Spinal cord (tissue), 9 donors: ENCODE measurements at regions not wholly inside any gene's neighbourhood (a gene's known extent, or its start where the extent isn't known, plus 50 kb on each side); places are given as distances from the start of the nearest gene placed in this dataset.
"Not testable (repeated sequence)": the region's sequence is repeated elsewhere in the genome, so short reads cannot be mapped to it uniquely, and the experiment has no call there.

Experiments
- DNase-seq, 6 donors: peaks; one replicate each; pipeline versions ENCODE4 v3.0.0 to v3.0.0-alpha.2; 2013 to 2015; ENCODE audit warnings: low spot score in 6 of 6, low read depth in 4 of 6
- H3K27ac ChIP-seq: one replicate; pipeline ENCODE4 v1.5.1; 2013; ENCODE audit warnings: low read depth, low read length, control low read depth
- H3K27me3 ChIP-seq: one replicate; pipeline ENCODE4 v1.6.1; 2013; ENCODE audit warnings: low read length; ENCODE audit not compliant: control insufficient read depth, insufficient read depth
- H3K36me3 ChIP-seq: one replicate; pipeline ENCODE4 v1.6.1; 2013; ENCODE audit warnings: low read length; ENCODE audit not compliant: control insufficient read depth, insufficient read depth
- H3K4me1 ChIP-seq: one replicate; pipeline ENCODE4 v1.6.1; 2013; ENCODE audit warnings: low read length; ENCODE audit not compliant: control insufficient read depth, insufficient read depth
- H3K4me3 ChIP-seq: one replicate; pipeline ENCODE4 v1.5.1; 2013; ENCODE audit warnings: low read depth, low read length, control low read depth
- H3K9me3 ChIP-seq: one replicate; pipeline ENCODE4 v1.6.1; 2013; ENCODE audit warnings: low read length; ENCODE audit not compliant: control insufficient read depth, insufficient read depth
- WGBS: methylation state at CpG from one replicate; pipeline ENCODE4 v1.1.5; 2013; ENCODE audit warnings: missing lambda C conversion rate; ENCODE audit not compliant: insufficient coverage; 5-methylcytosine and 5-hydroxymethylcytosine counted together
- donor health status: healthy.

- not testable (repeated sequence) for H3K4me3 ChIP-seq, H3K36me3 ChIP-seq, H3K27me3 ChIP-seq, H3K9me3 ChIP-seq, H3K4me1 ChIP-seq, DNase-seq, H3K27ac ChIP-seq
- WGBS, result no CpG with 5 or more reads among the region's 5 CpGs
Measured at GRCh38 chr14:57044101-57044973, 224.4 kb downstream of the EXOC5 start.

GRCh38 chr14:57038689-57039088, 228.4 kb upstream of the OTX2 start:
- Histone ChIP-seq H3K36me3 (no peaks in the 10 kb centered on the region), H3K4me1 (no peaks in the 10 kb centered on the region), H3K9me3 (no peaks in the 10 kb centered on the region), H3K27me3 (no peaks in the 10 kb centered on the region), H3K4me3 (no peak overlapping the region), H3K27ac (no peak overlapping the region)
- no peak for DNase-seq
- WGBS, result 56% methylated on average over 1 of the region's 1 CpG

GRCh38 chr14:57031474-57031873, 221.2 kb upstream of the OTX2 start:
- WGBS, result 100% methylated on average over 1 of the region's 1 CpG
- no peaks in the 10 kb centered on the region for H3K36me3 ChIP-seq
- no peak overlapping the region for H3K4me3 ChIP-seq
- H3K27ac ChIP-seq, result no peak overlapping the region
- no peaks in the 10 kb centered on the region for H3K27me3 ChIP-seq
- no peaks in the 10 kb centered on the region for H3K9me3 ChIP-seq
- no peak for DNase-seq
- no peaks in the 10 kb centered on the region for H3K4me1 ChIP-seq

GRCh38 chr14:57029620-57030253, 219.5 kb upstream of the OTX2 start:
- Histone ChIP-seq H3K4me1 (no peaks in the 10 kb centered on the region), H3K27ac (no peak overlapping the region), H3K4me3 (no peak overlapping the region), H3K9me3 (no peaks in the 10 kb centered on the region), H3K27me3 (no peaks in the 10 kb centered on the region), H3K36me3 (no peaks in the 10 kb centered on the region)
- 45% methylated on average over 2 of the region's 2 CpGs for WGBS
- DNase-seq, result no peak

GRCh38 chr14:57025456-57025855, 215.2 kb upstream of the OTX2 start:
- no peaks in the 10 kb centered on the region for H3K36me3 ChIP-seq
- no peak overlapping the region for H3K4me3 ChIP-seq
- H3K27ac ChIP-seq, result no peak overlapping the region

GRCh38 chr14:57022608-57023007, 212.3 kb upstream of the OTX2 start:
- no peak for DNase-seq
- Histone ChIP-seq H3K27ac (no peak overlapping the region), H3K4me1 (no peaks in the 10 kb centered on the region), H3K36me3 (no peaks in the 10 kb centered on the region), H3K4me3 (no peak overlapping the region), H3K27me3 (no peaks in the 10 kb centered on the region), H3K9me3 (no peaks in the 10 kb centered on the region)
- WGBS, result 97% methylated on average over 4 of the region's 6 CpGs

More at GRCh38 chr14:57025456-57025855, 215.2 kb upstream of the OTX2 start:
- no peaks in the 10 kb centered on the region for H3K27me3 ChIP-seq
- H3K9me3 ChIP-seq, result no peaks in the 10 kb centered on the region
- DNase-seq, result no peak
- no peaks in the 10 kb centered on the region for H3K4me1 ChIP-seq

- Histone ChIP-seq H3K4me1 (no peaks in the 10 kb centered on the region), H3K27me3 (no peaks in the 10 kb centered on the region), H3K27ac (no peak overlapping the region), H3K4me3 (no peak overlapping the region), H3K9me3 (peaks cover 4% of the 10 kb centered on the region), H3K36me3 (no peaks in the 10 kb centered on the region)
- WGBS, result no CpG with 5 or more reads among the region's 1 CpG
- DNase-seq, result peak in 1 of 6 donors; percentile 10
Measured at GRCh38 chr14:57018065-57018464, 207.8 kb upstream of the OTX2 start.

- H3K4me3 ChIP-seq, result no peak overlapping the region
- H3K27me3 ChIP-seq, result no peaks in the 10 kb centered on the region
- WGBS, result no CpG with 5 or more reads among the region's 2 CpGs
- H3K4me1 ChIP-seq, result no peaks in the 10 kb centered on the region
- no peak overlapping the region for H3K27ac ChIP-seq
- no peaks in the 10 kb centered on the region for H3K36me3 ChIP-seq
- no peak for DNase-seq
- peaks cover 7% of the 10 kb centered on the region for H3K9me3 ChIP-seq
Measured at GRCh38 chr14:57013987-57014386, 203.7 kb upstream of the OTX2 start.

- H3K36me3 ChIP-seq, result no peaks in the 10 kb centered on the region
- no peak overlapping the region for H3K27ac ChIP-seq
- WGBS, result 40% methylated on average over 2 of the region's 9 CpGs
- no peaks in the 10 kb centered on the region for H3K4me1 ChIP-seq
- peaks cover 7% of the 10 kb centered on the region for H3K9me3 ChIP-seq
- no peak overlapping the region for H3K4me3 ChIP-seq
- no peaks in the 10 kb centered on the region for H3K27me3 ChIP-seq
- DNase-seq, result peak in 2 of 6 donors; percentile 66 to 76
Measured at GRCh38 chr14:57009585-57010515, 199.6 kb upstream of the OTX2 start.
